HG02852 (cell line): ENCODE measurements at regions not wholly inside any gene's neighbourhood (a gene's known extent, or its start where the extent isn't known, plus 50 kb on each side); places are given as distances from the start of the nearest gene placed in this dataset.

Experiments used
- ATAC-seq: cut with Tn5 transposase; IDR thresholded peaks from one replicate; pipeline ENCODE4 v1.9.1; 2021; ENCODE audit warnings: mild to moderate bottlenecking, moderate library complexity; ENCODE audit not compliant: unreplicated experiment

- no peak for ATAC-seq
Observed at GRCh38 chr6:156319707-156320106, 457.5 kb upstream of the ARID1B start.

GRCh38 chr6:156316583-156317125 is 460.5 kb upstream of the ARID1B start:
- ATAC-seq, result no peak

GRCh38 chr6:156315146-156315545 is 462.0 kb upstream of the ARID1B start:
- no peak for ATAC-seq

- ATAC-seq, result no peak
Observed at GRCh38 chr6:156313037-156313436, 464.1 kb upstream of the ARID1B start.

- no peak for ATAC-seq
Observed at GRCh38 chr6:156311291-156311690, 465.9 kb upstream of the ARID1B start.

GRCh38 chr6:156310701-156311100 is 466.5 kb upstream of the ARID1B start:
- ATAC-seq, result no peak

- no peak for ATAC-seq
Observed at GRCh38 chr6:156309017-156309416, 468.2 kb upstream of the ARID1B start.

- ATAC-seq, result no peak
Observed at GRCh38 chr6:156308604-156309003, 468.6 kb upstream of the ARID1B start.

GRCh38 chr6:156306531-156306930 is 470.6 kb upstream of the ARID1B start:
- ATAC-seq, result no peak

GRCh38 chr6:156283091-156283490 is 494.1 kb upstream of the ARID1B start:
- no peak for ATAC-seq

- ATAC-seq, result no peak
Observed at GRCh38 chr6:156282087-156282486, 495.1 kb upstream of the ARID1B start.

- ATAC-seq, result no peak
Observed at GRCh38 chr6:156281266-156281665, 495.9 kb upstream of the ARID1B start.

GRCh38 chr6:156280065-156280464 is 497.1 kb upstream of the ARID1B start:
- no peak for ATAC-seq

GRCh38 chr6:156279261-156279969 is 497.8 kb upstream of the ARID1B start:
- peak; percentile 71 for ATAC-seq

GRCh38 chr6:156273065-156273711 is 504.0 kb upstream of the ARID1B start:
- ATAC-seq, result no peak

GRCh38 chr6:156269751-156270369 is 507.3 kb upstream of the ARID1B start:
- no peak for ATAC-seq

GRCh38 chr6:156268849-156269248 is 508.3 kb upstream of the ARID1B start:
- no peak for ATAC-seq

- no peak for ATAC-seq
Observed at GRCh38 chr6:156262014-156262413, 515.2 kb upstream of the ARID1B start.

GRCh38 chr6:156260815-156261214 is 516.4 kb upstream of the ARID1B start:
- no peak for ATAC-seq

GRCh38 chr6:156258981-156259380 is 518.2 kb upstream of the ARID1B start:
- ATAC-seq, result no peak

- no peak for ATAC-seq
Observed at GRCh38 chr6:156256161-156256560, 521.0 kb upstream of the ARID1B start.

GRCh38 chr6:156254240-156254639 is 522.9 kb upstream of the ARID1B start:
- no peak for ATAC-seq
